ENCODE measurements at regions not wholly inside any gene's neighbourhood (a gene's known extent, or its start where the extent isn't known, plus 50 kb on each side); places are given as distances from the start of the nearest gene placed in this dataset.

DNA sequence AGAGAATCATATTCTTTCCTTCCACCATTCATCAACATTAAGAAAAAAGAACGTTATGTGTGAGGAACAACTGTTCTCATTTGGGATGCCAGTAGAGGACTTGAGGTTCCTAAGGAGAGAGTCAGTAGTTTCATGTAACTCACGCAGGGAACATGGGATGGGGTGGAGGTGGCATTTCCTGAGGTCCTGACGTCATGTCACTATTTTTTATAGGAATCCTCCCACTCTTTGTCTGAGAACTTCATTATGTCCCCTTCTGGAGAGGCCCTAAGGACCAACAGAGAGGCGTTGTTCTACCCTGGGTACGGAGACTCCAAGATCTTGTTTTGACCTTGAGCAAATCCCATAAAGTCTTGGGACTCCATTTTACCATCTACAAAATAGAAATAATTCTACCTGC, 211.7 kb upstream of the SOX9 start:
- Histone ChIP-seq H4K5ac (ENCODE audit: low read depth, low read length) (no peak overlapping the region), H2AK9ac (replicated peaks; ENCODE audit: low read depth, low read length, poor library complexity) (no peak overlapping the region), H2BK120ac (ENCODE audit: low read depth, low read length) (no peak overlapping the region), H2AFZ (replicated peaks; ENCODE audit: low read length, poor library complexity) (no peak overlapping the region), H3K4me2 (ENCODE audit: low read depth, low read length) (no peak overlapping the region), H3K4me1 (ENCODE audit: control insufficient read depth, insufficient read depth, low read length) (no peaks in the 10 kb centered on the region), H3K9me3 (ENCODE audit: control insufficient read depth, insufficient read depth, low read length) (no peaks in the 10 kb centered on the region), H3K27ac (ENCODE audit: insufficient read depth, low read length) (no peak overlapping the region), H4K20me1 (ENCODE audit: insufficient read depth, low read length) (no peaks in the 10 kb centered on the region), H2AK5ac (ENCODE audit: low read depth, low read length) (no peak overlapping the region), H3K27me3 (ENCODE audit: control insufficient read depth, insufficient read depth, low read length) (no peaks in the 10 kb centered on the region), H3K9ac (ENCODE audit: low read depth, low read length) (no peak overlapping the region), H3K56ac (ENCODE audit: extremely low read depth, insufficient read depth, low read length) (no peak overlapping the region), H2BK5ac (ENCODE audit: low read depth, low read length, poor library complexity, severe bottlenecking) (no peak overlapping the region), H3K4me3 (ENCODE audit: insufficient read depth, low read depth, low read length) (no peak overlapping the region), H3K23ac (ENCODE audit: low read depth, low read length) (no peak overlapping the region), H3K18ac (ENCODE audit: low read depth, low read length) (no peak overlapping the region), H2BK20ac (ENCODE audit: low read depth, low read length) (no peak overlapping the region), H2BK15ac (ENCODE audit: low read depth, low read length) (no peak overlapping the region), H3K4ac (ENCODE audit: low read depth, low read length) (no peak overlapping the region), H3K79me1 (ENCODE audit: low read depth in 1 of 2, low read length in 2 of 2) (no peaks in the 10 kb centered on the region), H3K14ac (replicated peaks; ENCODE audit: low read depth, low read length) (no peak overlapping the region), H3K9me1 (ENCODE audit: insufficient read depth, low read length) (no peaks in the 10 kb centered on the region), H4K8ac (ENCODE audit: low read depth in 2 of 2, low read length in 2 of 2) (no peak overlapping the region), H3K36me3 (ENCODE audit: control insufficient read depth, insufficient read depth, low read length) (no peaks in the 10 kb centered on the region), H4K91ac (ENCODE audit: insufficient read depth, low read depth, low read length) (no peak overlapping the region)
- POLR2A ChIA-PET (ENCODE audit: unreplicated experiment) = no interaction called here
- 100% methylated on average over 1 of the region's 5 CpGs; no CpG with 5 or more reads in 1 of the 2 experiments for WGBS, 2 experiments (ENCODE audit: extremely low coverage in 2 of 2, insufficient read length in 1 of 2)
- intact Hi-C loops (cut with micrococcal nuclease) (no loop called here), in situ Hi-C loops (cut with MboI; ENCODE audit: low sequenced_read_pairs) (no loop called here), dilution Hi-C loops (cut with HindIII; ENCODE audit: low sequenced_read_pairs, unreplicated experiment) (no loop called here)
- no TSS peak for BruUV-seq (replicated peaks)
- TF ChIP-seq BHLHE40 (IDR thresholded peaks at IDR 0.05; ENCODE audit: low read depth, low read length) (no peak), FOS (IDR thresholded peaks at IDR 0.05; ENCODE audit: low read depth, low read length) (no peak), RAD21 (IDR thresholded peaks at IDR 0.05; ENCODE audit: low read length) (no peak), POLR2A (IDR thresholded peaks at IDR 0.05; ENCODE audit: low read depth, low read length) (no peak), MAZ (IDR thresholded peaks at IDR 0.05; ENCODE audit: borderline replicate concordance, low read depth, low read length) (no peak), CEBPB (IDR thresholded peaks at IDR 0.05; ENCODE audit: low read depth, low read length) (no peak), RFX5 (IDR thresholded peaks at IDR 0.05; ENCODE audit: low read depth, low read length) (no peak), USF2 (IDR thresholded peaks at IDR 0.05; ENCODE audit: low read depth, low read length) (no peak), RCOR1 (IDR thresholded peaks at IDR 0.05; ENCODE audit: insufficient replicate concordance, low read length) (no peak), NFE2L2 (IDR thresholded peaks at IDR 0.05; ENCODE audit: low read depth, low read length) (no peak), CTCF (conservative IDR thresholded peaks at IDR 0.05; ENCODE audit: low read depth, low read length) (no peak), MAFK (IDR thresholded peaks at IDR 0.05; ENCODE audit: low read depth, low read length) (no peak), ELK1 (IDR thresholded peaks at IDR 0.05; ENCODE audit: borderline replicate concordance, low read depth, low read length) (no peak), MXI1 (IDR thresholded peaks at IDR 0.05; ENCODE audit: borderline replicate concordance, low read depth, low read length) (no peak), SMC3 (IDR thresholded peaks at IDR 0.05; ENCODE audit: low read depth, low read length) (no peak), CHD1 (IDR thresholded peaks at IDR 0.05; ENCODE audit: low read depth, low read length) (no peak)
- CTCF ChIA-PET = no interaction called here
- ATAC-seq (ENCODE audit: low read depth) = no peak
- DNase-seq = no peak

All from IMR-90 (cell line).